NCI-H510A (cell line): ENCODE measurements at regions not wholly inside any gene's neighbourhood (a gene's known extent, or its start where the extent isn't known, plus 50 kb on each side); places are given as distances from the start of the nearest gene placed in this dataset.
"Not testable (repeated sequence)": the region's sequence is repeated elsewhere in the genome, so short reads cannot be mapped to it uniquely, and the experiment has no call there.

Experiments used
- DNase-seq: peaks from one replicate; lab custom pipeline; 2025; lab: John Stamatoyannopoulos, UW

GRCh38 chr7:115789901-115790300, 240.7 kb downstream of the TFEC start:
- no peak for DNase-seq

GRCh38 chr7:115789473-115789872, 241.1 kb downstream of the TFEC start:
- not testable (repeated sequence) for DNase-seq

- no peak for DNase-seq
Observed at GRCh38 chr7:115782696-115783490, 247.7 kb downstream of the TFEC start.

- DNase-seq, result no peak
Observed at GRCh38 chr7:115779561-115779960, 251.0 kb downstream of the TFEC start.

DNA sequence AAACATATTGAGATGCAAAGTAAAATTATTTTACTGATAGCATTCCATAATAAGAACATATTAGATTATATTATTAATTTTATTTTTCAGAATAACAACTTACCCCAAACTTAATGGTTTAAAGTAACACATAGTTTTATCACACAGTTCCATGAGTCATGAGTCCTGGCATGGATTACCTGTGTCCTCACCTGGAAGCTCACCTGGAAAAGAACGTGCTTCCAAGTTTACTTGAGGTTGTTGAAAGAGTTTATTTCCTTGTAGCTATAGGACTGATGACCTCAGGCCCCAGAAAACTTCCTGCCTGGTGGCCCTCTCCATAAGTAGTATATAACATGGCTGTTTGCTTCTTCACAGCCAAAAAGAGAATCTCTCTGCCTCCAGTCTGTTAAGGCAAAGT, 254.6 kb downstream of the TFEC start:
- no peak for DNase-seq

GRCh38 chr7:115763347-115763746, 267.2 kb downstream of the TFEC start:
- DNase-seq, result no peak

- no peak for DNase-seq
Observed at GRCh38 chr7:115758025-115758424, 272.5 kb downstream of the TFEC start.

DNA sequence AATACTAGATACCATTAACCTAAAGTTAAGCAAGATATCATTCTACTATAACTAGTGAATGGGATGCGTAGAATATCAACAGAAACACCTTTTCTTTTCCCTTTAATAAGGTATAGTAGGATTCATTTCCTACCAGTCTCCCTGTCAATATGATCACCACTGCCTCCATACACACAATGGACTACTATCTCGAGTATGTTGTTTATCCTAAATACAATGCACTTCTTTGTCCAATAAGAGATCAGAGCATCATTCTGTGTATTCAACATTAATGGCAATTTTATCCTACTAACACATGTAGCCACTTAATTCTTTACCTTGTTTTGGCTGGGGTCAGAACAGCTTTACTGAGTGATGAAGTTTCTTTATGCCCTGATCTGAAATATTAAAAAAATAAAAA, 276.3 kb downstream of the TFEC start:
- no peak for DNase-seq

DNA sequence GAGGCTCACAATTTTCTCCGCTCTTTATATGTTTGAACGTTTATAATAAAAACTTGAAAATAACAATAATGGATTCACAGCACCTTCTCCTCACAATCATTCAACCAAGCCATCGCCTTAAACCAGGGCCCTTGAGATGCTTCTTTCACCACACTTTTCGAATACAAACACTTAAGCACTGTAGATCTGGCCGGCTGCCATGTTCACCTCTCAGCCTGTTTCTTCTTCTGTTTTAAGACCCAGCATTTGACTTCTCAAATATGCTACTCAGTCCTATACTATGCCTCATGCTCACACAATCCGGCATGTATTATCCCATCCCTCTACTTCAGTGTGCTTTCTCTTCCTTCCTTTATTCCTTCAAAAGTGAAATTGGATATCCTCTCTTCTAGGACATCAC, 280.6 kb downstream of the TFEC start:
- no peak for DNase-seq

DNA sequence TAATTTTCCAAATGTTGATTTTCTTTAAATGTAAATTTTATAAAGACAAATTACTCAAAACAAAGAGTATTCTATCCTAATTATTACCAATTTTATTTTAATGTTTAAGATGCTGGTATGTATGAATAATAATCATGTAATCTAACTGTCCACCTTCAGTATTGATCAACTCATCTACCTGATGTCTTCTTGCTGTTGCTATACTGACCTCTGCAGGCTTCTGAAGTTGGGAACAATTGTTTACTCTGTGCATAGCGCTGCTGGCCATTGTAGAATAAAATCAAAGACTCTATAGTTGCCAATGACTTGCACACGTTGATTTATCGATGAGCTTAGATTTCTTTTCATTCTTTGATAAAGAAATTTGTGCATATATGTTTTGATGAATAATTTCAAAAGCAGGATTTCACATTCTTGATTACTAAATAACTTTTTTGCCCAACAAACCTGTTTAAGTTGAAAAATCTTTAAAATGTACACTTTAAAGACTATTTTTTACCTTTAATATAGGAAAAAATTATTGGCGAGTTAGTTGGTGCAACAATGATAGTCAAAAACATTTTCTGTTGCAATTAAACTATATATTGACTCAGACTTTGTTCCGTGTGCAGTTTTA, 282.3 kb downstream of the TFEC start:
- no peak for DNase-seq

GRCh38 chr7:115747174-115747573, 283.4 kb downstream of the TFEC start:
- no peak for DNase-seq

DNA sequence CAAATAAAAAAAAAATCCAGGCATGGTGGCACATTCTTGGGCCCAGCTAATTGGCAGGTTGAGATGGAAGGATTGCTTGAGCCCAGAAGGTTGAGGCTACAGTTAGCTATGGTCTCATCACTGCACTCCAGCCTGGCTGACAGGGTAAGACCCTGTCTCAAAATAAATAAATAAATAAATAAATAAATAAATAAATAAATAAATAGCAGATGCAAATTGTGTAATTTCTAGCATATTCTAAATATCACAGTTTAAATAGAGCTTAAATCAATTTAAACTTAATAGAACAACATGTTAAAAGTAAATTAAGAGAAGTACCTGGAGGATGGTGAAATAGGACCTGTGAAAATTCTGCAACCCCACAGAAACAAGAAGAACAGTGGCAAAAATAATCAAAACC, 290.5 kb downstream of the TFEC start:
- no peak for DNase-seq

- DNase-seq, result no peak
Observed at GRCh38 chr7:115734641-115735040, 295.9 kb downstream of the TFEC start.

DNA sequence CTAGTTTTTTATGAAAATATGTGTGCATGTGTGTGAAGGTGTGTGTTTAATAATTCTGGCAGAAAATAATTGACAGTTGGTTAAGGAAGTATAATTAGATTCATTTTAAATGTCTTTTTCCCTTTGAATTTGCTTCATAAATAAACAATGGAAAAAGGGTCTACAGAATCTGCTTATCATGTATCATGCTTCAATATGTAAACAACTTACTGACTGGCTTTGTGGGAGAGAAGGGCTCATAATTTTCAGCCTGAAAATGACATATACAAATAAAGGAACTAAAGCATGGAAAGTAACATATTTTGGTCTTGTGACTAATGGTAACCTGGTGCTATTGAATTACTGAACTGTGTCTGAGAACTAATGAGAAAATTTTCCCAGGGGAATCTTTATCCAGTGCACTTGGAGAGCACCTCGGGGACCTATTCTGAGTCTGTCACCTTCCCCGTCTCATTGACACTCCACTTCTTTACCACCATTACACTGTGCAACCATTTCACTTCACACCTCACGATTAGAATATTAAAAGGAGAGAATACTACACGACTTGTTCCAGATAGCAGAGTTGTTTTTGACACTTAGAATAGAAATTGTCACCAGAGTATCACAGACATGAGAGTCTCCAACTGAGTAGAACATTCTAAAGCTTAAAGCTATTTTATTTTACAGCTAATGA, 298.6 kb downstream of the TFEC start:
- no peak for DNase-seq

DNA sequence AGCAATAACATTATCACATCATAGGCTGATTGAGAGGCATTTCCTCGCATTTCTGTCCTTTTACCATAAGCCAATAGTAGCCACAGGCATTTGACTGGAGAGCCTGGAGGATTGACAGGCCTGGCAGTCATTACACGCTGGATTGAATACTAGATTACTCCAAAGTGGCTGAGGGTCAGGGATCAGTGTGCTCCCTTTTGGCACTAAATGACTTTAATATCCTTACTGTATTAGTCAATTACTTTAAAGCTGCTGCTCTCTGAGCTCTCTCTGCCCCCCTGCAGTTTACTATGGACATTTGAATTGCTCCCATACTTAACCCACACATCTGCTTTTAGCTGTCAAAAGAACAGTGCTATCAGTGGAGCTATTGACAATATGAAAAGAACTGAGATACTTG, 302.0 kb downstream of the TFEC start:
- no peak for DNase-seq

DNA sequence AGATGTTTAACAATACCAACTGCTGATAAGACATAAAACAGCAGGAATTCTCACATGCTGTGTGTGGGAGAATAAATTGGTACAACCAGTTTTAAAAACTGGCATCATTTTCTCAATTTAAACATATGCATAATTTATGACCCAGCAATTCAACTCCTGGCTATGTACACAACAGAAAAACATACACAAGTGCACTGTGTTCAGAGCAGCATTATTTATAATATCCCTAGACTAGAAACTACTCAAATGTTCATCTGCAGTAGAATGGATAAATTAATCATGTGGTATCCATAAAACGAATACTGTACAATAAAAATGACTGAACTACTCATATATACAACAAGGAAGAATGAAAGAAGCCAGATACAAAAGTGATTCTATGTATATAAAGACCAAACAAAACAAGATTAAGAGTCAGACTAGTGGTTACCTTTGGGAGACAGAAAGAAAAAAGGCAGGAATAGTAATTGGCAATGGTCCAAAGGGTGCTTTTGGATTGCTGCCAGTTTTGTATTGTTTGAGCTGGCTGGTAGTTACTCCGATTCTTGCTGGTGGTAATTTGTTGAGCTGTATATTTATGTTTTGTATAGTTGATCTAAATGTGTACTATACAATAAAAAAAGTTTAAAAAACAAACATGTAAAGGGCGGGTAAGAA, 306.0 kb downstream of the TFEC start:
- DNase-seq, result no peak

GRCh38 chr7:115722302-115722977, 308.1 kb downstream of the TFEC start:
- no peak for DNase-seq

DNA sequence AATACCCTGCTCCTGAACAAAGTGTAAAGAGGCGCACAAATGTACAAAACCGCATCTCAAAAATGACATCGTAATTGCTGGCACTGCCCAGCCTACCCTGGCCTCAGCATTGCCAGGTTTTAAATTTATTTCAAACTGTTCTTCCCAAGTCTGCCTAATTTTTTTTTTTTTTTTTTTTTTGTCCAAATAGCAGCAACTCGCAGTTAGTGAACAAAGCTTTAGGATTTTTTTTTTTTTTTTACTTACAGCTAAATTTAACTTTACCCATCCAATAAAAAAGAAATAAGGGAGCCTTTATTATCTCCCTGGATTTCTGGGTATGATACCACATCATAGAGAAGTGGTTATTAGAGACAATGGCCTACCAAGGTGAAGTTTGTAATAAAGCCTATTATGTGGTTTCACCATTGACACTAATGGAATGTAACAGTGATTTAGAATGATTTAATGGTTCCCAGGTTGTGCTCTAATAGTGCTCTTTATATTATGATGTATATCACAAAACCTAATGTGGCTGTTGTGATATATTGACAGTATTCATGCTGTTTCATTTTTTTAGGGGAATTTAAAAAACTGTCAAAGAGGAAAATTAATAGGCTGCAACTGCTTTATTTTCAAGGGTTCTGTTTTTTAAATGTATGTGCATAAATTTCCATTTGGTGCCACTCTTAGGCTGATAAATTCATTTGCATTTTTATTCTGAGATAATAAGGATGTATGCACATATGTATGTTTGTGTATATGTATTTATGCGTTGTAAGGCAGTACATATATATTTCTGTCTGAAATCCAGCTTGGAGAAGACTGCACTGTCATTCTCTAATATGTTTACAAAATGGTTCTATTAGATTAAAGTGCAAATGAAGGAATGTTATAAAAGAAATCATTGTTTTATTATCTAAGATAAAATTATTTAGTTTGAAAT, 309.0 kb downstream of the TFEC start:
- no peak for DNase-seq

DNA sequence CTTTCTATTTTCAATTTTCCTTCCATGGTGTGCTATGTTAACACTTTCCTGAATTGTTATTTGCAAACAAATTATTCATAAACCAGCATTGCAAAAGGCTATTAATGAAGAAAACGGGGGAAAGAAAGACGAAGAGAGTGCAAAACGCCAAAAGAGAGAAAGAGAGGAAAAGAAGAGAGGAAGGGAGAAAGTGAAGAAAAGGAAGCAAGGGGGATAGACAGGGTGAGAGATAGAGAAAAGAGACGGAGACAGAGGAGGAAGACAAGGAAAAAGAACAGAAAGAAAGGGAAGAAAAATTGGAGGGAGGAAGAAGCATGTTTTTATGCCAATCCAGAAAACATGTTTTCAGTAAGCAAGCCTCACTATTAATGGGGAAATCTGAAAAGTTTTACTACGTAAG, 310.6 kb downstream of the TFEC start:
- no peak for DNase-seq

DNA sequence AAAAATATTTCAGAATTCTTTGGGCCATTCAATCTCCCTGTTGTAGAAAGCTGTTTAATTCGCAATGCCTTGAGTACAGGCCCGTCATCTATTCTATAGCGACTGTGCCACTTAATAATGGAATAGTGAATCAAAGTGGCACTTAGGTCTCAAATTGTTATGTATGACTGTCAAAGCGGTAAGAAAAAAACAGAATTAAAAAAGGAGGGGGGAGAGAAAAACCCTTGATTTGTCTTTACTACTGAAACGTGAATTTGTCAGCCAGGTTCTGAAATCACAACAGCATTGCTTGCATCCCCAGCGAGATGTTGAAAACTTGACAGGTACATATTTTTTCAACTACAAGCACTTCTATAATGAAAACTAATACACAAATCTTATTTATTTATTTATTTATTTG, 320.9 kb downstream of the TFEC start:
- no peak for DNase-seq

GRCh38 chr7:115708013-115708341, 322.6 kb downstream of the TFEC start:
- DNase-seq, result no peak
